Anterior cingulate cortex (tissue), 58 donors: ENCODE measurements at regions not wholly inside any gene's neighbourhood (a gene's known extent, or its start where the extent isn't known, plus 50 kb on each side); places are given as distances from the start of the nearest gene placed in this dataset.
A peak's percentile ranks its signal among the peaks of the same experiment; 100 is the strongest.
"Not testable (repeated sequence)": the region's sequence is repeated elsewhere in the genome, so short reads cannot be mapped to it uniquely, and the experiment has no call there.

Experiments
- DNase-seq, 58 donors: peaks; one replicate each; lab custom pipeline; 2025; lab: John Stamatoyannopoulos, UW

DNA sequence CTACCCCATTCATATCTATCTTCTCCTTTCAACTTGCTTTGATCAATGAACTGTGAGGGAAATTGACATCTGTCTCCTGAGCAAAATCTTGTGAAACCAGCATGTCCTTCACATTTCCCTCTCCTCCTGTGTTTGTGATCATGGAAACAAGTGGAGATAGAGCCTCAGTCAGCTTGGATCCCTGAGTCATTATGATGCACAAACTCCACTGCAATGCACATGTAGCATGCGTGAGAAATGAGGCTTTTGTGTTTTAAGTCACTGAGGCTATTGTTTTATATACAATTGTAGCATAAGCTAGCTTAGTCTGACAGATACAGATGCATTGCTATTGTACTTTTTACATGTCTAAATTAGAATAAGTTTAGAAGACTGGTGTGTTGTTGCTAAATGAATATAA, 85.2 kb upstream of the HNMT start:
- no peak for DNase-seq

- DNase-seq = no peak
Measured at GRCh38 chr2:137881711-137882110, 82.6 kb upstream of the HNMT start.

GRCh38 chr2:137886083-137886831, 78.0 kb upstream of the HNMT start:
- no peak for DNase-seq

- peak in 24 of 58 donors; percentile 1 to 39 (median 10) for DNase-seq
Measured at GRCh38 chr2:137888845-137889244, 75.4 kb upstream of the HNMT start.

DNA sequence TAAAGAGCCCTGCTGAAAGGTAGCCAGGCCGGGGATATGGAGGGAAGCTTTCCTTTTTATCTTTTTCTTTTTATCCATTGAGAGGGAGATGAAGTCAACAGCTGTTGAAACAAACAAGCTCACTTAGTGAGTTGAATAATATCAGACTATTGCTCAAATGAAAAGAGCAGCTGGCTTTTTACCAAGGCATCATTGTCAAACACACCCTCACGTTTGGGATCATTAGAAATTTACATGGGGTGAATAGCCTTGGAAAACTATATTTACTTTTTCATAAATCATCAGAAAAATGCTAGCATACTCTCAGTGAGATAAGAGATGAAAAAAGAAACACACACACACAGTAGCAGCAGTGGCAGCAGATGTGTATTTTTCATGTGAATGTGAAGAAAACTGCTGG, 71.5 kb upstream of the HNMT start:
- DNase-seq = no peak

- no peak for DNase-seq
Measured at GRCh38 chr2:137893145-137893544, 71.1 kb upstream of the HNMT start.

GRCh38 chr2:137896467-137896866, 67.8 kb upstream of the HNMT start:
- no peak for DNase-seq

DNA sequence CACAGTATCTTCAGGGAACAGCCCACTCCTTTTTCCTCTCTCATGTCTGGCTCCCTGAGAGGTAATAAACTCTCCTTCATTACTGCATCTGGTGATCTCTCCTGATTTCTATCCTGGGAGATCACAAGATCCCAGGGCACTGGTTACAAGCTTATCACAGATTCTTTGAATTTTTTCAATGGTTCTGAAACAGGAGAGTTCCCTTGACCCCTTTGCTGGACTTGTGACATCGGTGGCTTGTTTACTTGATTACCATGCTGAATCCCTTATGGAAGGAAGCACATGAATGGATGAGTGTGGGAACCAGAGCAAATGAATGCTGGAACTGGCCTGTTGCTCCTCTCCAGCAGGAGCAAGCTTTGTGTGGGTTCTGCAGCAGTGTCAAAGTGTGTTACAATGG, 67.2 kb upstream of the HNMT start:
- DNase-seq = no peak

- no peak for DNase-seq
Measured at GRCh38 chr2:137900421-137901141, 63.7 kb upstream of the HNMT start.

- peak in 1 of 58 donors; percentile 5 for DNase-seq
Measured at GRCh38 chr2:137910641-137911040, 53.6 kb upstream of the HNMT start.

DNA sequence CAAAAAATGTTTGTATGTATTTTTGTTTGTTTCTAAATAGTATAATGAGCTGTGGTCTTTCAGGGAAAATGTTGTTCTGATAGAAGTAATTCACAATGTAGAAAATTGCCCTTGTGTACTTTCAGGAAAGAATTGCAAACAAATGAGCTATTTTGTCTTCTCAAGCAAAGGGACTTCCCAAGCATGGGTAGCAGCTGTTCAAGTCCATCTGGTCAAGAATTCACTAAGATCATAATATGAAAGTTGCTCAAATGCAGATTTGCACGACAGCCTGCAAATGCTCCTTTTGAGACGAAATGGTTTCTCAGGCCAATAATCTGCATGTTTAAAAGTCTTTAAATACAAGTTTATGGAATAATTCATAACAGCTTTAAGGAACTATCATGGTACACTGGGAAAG, 51.9 kb upstream of the HNMT start:
- no peak for DNase-seq

GRCh38 chr2:137913169-137913568, 51.1 kb upstream of the HNMT start:
- DNase-seq = no peak

DNA sequence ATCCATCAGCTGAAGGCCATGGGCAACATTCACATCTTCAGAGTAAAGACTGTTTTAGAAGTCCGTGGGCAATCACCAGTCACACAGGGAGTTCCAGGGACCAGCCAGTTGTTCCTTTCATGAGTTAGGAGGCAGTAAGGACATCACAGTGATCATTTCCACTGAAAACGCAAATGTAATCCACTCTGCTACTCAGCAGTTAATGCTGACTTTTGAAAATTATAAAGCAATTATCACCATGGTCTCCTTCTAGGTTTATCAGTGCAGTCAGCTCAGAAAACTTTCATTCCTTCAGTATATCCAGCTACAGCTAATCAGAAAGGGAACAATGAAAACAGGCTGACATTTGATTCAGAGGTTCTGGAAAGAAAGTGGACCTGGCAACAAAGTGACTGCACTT, 50.6 kb upstream of the HNMT start:
- DNase-seq = not testable (repeated sequence)
